Heart left ventricle (tissue), 16 donors: ENCODE measurements at regions not wholly inside any gene's neighbourhood (a gene's known extent, or its start where the extent isn't known, plus 50 kb on each side); places are given as distances from the start of the nearest gene placed in this dataset.

Source experiments
- ATAC-seq, 4 donors: fragments of 200-7000 bp; cut with Tn5 transposase; one replicate each; pipeline ENCODE4 v1.9.1; 2020 to 2022; ENCODE audit warnings: moderate library complexity in 4 of 4, mild to moderate bottlenecking in 3 of 4, moderate number of reproducible peaks in 1 of 4
- DNase-seq, 5 donors: peaks; one replicate each; pipeline ENCODE4 v3.0.0-alpha.2; 2020
- H3K27ac ChIP-seq, 12 donors: fragments of 200-600 bp; sonication (generic) in 4 of 12; one replicate each; pipeline versions ENCODE4 v1.5.0 to v1.8.0; 2016 to 2022; ENCODE audit warnings: mild to moderate bottlenecking in 2 of 12
- H3K27me3 ChIP-seq, 9 donors: fragments of 200-600 bp; sonication (generic) in 2 of 9; one replicate each; pipeline versions ENCODE4 v1.5.1 to v1.8.0; 2016 to 2022; ENCODE audit warnings: mild to moderate bottlenecking in 3 of 9
- H3K36me3 ChIP-seq, 9 donors: fragments of 200-600 bp; sonication (generic) in 2 of 9; one replicate each; pipeline versions ENCODE4 v1.5.0 to v1.8.0; 2018 to 2022; ENCODE audit warnings: mild to moderate bottlenecking in 2 of 9
- H3K4me1 ChIP-seq, 12 donors: fragments of 200-600 bp; sonication (generic) in 4 of 12; one replicate each; pipeline versions ENCODE4 v1.5.0 to v1.8.0; 2016 to 2022; ENCODE audit warnings: mild to moderate bottlenecking in 3 of 12
- H3K4me3 ChIP-seq, 12 donors: fragments of 200-600 bp; sonication (generic) in 4 of 12; one replicate each; pipeline versions ENCODE4 v1.5.0 to v1.8.0; 2017 to 2022; ENCODE audit warnings: mild to moderate bottlenecking in 9 of 12, moderate library complexity in 4 of 12
- H3K9me3 ChIP-seq, 12 donors: fragments of 200-600 bp; sonication (generic) in 4 of 12; one replicate each; pipeline versions ENCODE4 v1.5.0 to v1.8.0; 2016 to 2022; ENCODE audit warnings: mild to moderate bottlenecking in 1 of 12
- CTCF ChIP-seq, 12 donors: fragments of 200-600 bp; sonication (generic) in 4 of 12; IDR thresholded peaks; one replicate each; pipeline versions ENCODE4 v1.5.0 to v1.8.0; 2018 to 2022; ENCODE audit warnings: antibody characterized with exemption in 12 of 12, mild to moderate bottlenecking in 5 of 12
- POLR2A ChIP-seq, 2 donors: fragments of 450-650 bp; IDR thresholded peaks; one replicate each; pipeline ENCODE4 v1.6.1; 2017; ENCODE audit warnings: antibody characterized with exemption in 2 of 2, mild to moderate bottlenecking in 2 of 2, moderate library complexity in 2 of 2
- WGBS, 4 donors: extraction: QIAGEN DNeasy Blood & Tissue Kit in 2 of 4; methylation state at CpG; one replicate each; pipeline versions ENCODE4 v1.1.5 to v1.1.7; 2013 to 2018; 5-methylcytosine and 5-hydroxymethylcytosine counted together
- intact Hi-C, 10 donors: fragments of 100-400 bp; cut with DNase I; formaldehyde crosslinking; loops; one replicate each; pipeline versions ENCODE4 v1.11.1 to v1.14.2; 2022
- donor health status: ischemic (EF 13 %, LVEDD 7.1; RV severe dilation, severe dysfunction).
- donor health status: healthy with polysubstance abuse.
- donor health status: DM: no; HTN: yes; CAD: no.
- donor health status: DM: no; HTN: no; CAD: no.
- donor health status: ischemic (EF 25% LVEDD 6.9; RV normal size, moderate dysfunction).
- donor health status: ischemic (EF 25% LVEDD 5.7; RV mildly dilated, moderate dysfunction).
- donor health status: healthy.
- donor health status: DM: yes; HTN: yes; CAD: no.
- donor health status: ischemic (EF 35%, LVEDD 5.7; RV mildly dilated, moderate dysfunction).
- donor health status: nonischemic (EF 11% LVEDD 7.7; RV severe dilation, severe dysfunction).
- donor health status: DM: yes; HTN: yes; CAD: no.
- donor health status: PGD.
- donor health status: ischemic (EF 29% LVEDD 5.4; RV normal size, mild dysfunction).
- donor health status: nonischemic (EF 23%, LVEDD 6.1; RV moderate dilation, normal function).

DNA sequence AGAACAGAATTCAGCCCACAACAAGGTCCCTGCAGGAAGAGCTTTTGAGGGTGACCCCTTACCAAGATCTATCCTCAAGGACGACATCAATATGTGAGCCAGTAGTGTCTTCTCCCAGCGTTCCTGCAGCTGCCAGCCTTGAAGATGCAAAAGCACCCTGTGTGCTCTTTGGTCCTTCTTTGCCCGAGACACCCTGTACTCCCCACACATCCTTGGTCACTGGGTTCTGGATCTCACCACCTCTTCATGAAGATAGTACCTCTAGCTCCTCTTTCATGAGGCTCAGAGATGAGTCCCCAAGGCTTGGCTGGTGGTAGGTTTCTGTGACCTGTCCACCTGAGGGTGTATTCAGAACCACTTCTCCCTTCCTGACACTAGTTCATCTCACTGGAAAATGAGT, 259.6 kb upstream of the FOXQ1 start:
- Histone ChIP-seq H3K27me3 (peaks cover 0 to 21% (median 5%) of the 10 kb centered on the region in 9 donors), H3K4me1 (peaks cover 0 to 8% (median 0%) of the 10 kb centered on the region in 12 donors), H3K9me3 (no peaks in the 10 kb centered on the region), H3K27ac (no peak overlapping the region), H3K4me3 (no peak overlapping the region), H3K36me3 (no peaks in the 10 kb centered on the region)
- DNase-seq (no peak), ATAC-seq (no peak)
- intact Hi-C loops = no loop called here
- WGBS, 4 donors = 80 to 88% (median 83%) methylated on average over 2 to 3 of the region's 3 CpGs
- no peak for TF ChIP-seq POLR2A (IDR thresholded peaks at IDR 0.05)
- TF ChIP-seq CTCF (IDR thresholded peaks at IDR 0.05) = no peak

DNA sequence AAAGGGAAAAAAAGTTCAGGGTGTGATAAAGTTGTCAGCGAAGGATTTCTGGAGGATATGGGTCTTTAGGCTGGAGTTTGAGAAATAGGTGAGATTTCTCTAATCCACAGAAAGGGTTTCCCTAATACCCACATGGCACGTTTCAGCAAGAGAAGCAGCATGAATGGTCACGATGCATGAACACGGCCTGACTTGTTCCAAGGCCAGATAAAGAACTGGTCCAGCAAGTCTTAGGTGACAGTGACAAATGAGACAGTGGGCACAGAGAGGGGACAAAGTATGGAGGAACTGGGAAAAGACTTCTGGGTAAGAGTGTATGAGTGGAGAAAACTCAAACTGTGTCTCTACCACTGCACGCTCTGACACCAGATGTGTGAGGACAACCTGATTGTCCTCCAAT, 262.0 kb upstream of the FOXQ1 start:
- Histone ChIP-seq H3K36me3 (no peaks in the 10 kb centered on the region), H3K9me3 (no peaks in the 10 kb centered on the region), H3K4me1 (peaks cover 0 to 8% (median 0%) of the 10 kb centered on the region in 12 donors), H3K27me3 (peaks cover 0 to 15% (median 3%) of the 10 kb centered on the region in 9 donors), H3K4me3 (no peak overlapping the region), H3K27ac (no peak overlapping the region)
- intact Hi-C loops = no loop called here
- ATAC-seq (no peak), DNase-seq (no peak)
- TF ChIP-seq POLR2A (IDR thresholded peaks at IDR 0.05) (no peak), CTCF (IDR thresholded peaks at IDR 0.05) (no peak)
- 77 to 87% (median 84%) methylated on average over 5 of the region's 5 CpGs for WGBS, 4 donors

GRCh38 chr6:1049170-1049569, 262.7 kb upstream of the FOXQ1 start:
- 86 to 94% (median 90%) methylated on average over 1 of the region's 1 CpG for WGBS, 4 donors
- Histone ChIP-seq H3K4me1 (peaks cover 0 to 8% (median 0%) of the 10 kb centered on the region in 12 donors), H3K4me3 (no peak overlapping the region), H3K27me3 (peaks cover 0 to 17% (median 1%) of the 10 kb centered on the region in 9 donors), H3K9me3 (no peaks in the 10 kb centered on the region), H3K27ac (no peak overlapping the region), H3K36me3 (no peaks in the 10 kb centered on the region)
- intact Hi-C loops = no loop called here
- DNase-seq (no peak), ATAC-seq (no peak)
- TF ChIP-seq CTCF (IDR thresholded peaks at IDR 0.05) (no peak), POLR2A (IDR thresholded peaks at IDR 0.05) (no peak)

DNA sequence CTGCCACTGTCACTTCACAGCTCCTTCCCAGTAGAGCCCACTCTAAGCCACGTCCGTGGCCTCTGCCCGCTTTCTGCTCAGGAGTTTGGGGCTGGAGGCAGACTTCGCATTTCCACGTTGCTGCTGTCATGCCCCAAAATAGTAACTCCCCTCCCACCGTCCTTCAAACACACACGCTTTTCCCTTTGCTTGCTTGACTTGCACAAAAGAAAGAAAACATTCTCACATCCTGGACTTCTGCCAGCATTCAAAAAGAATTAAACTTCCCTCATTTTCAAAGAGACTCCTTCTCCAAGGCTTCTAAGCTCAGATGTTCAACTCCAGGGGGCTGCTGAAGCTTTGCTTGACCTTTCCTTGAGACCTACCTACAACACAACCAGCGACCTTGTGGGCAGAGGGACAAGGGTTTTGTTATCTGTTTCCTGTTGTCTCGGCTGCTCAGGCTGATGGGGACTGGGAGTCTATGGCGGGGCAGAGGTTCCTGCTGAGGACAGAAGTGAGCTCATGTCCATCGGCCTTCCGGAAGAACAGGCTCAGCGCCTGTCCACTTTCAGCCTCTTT, 263.8 kb upstream of the FOXQ1 start:
- Histone ChIP-seq H3K27ac (peak overlapping the region in 1 of 12 donors; percentile 18), H3K4me1 (peaks cover 0 to 8% (median 0%) of the 10 kb centered on the region in 12 donors), H3K9me3 (no peaks in the 10 kb centered on the region), H3K27me3 (peaks cover 0 to 19% (median 0%) of the 10 kb centered on the region in 9 donors), H3K36me3 (no peaks in the 10 kb centered on the region), H3K4me3 (no peak overlapping the region)
- no peak for TF ChIP-seq POLR2A (IDR thresholded peaks at IDR 0.05)
- ATAC-seq (peak in 1 of 4 donors; percentile 20), DNase-seq (no peak)
- whole genome bisulfite sequencing, 4 donors = 25 to 39% (median 36%) methylated on average over 13 of the region's 13 CpGs
- intact Hi-C loops = no loop called here

DNA sequence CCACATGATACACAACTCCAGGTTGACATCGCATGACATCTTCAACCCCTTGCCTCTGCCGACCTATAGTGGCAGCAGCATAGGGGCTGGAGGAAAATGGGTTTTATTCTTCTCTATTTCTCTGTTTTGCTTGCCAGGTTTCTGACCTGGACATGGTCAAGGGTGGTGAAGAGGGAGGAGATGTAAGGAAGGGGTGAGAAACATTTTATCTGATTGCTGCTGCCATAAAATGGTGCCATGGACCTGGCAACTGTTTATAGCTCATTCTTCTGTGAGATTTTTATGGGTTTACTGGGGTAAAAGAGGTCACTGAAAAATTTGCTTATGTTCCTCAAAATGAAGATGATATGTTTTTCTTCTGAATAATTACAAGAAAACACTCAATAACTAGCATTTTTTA, 266.7 kb upstream of the FOXQ1 start:
- intact Hi-C loops = no loop called here
- no peak for DNase-seq
- Histone ChIP-seq H3K9me3 (no peaks in the 10 kb centered on the region), H3K4me3 (no peak overlapping the region), H3K27ac (no peak overlapping the region), H3K4me1 (peaks cover 0 to 8% (median 0%) of the 10 kb centered on the region in 12 donors), H3K36me3 (no peaks in the 10 kb centered on the region), H3K27me3 (peaks cover 0 to 36% (median 4%) of the 10 kb centered on the region in 9 donors)
- TF ChIP-seq POLR2A (IDR thresholded peaks at IDR 0.05) = no peak
- TF ChIP-seq CTCF (IDR thresholded peaks at IDR 0.05) = no peak
- no peak for ATAC-seq
- WGBS, 4 donors = 64 to 89% (median 82%) methylated on average over 2 of the region's 2 CpGs
